Bronchial epithelial cell (primary cell): ENCODE measurements at regions not wholly inside any gene's neighbourhood (a gene's known extent, or its start where the extent isn't known, plus 50 kb on each side); places are given as distances from the start of the nearest gene placed in this dataset.

Source experiments
- DNase-seq: peaks from one replicate; pipeline ENCODE4 v3.0.0-alpha.2; 2010; ENCODE audit warnings: low read depth
- FAIRE-seq: peaks from 2 replicates; lab custom pipeline; 2011; peaks lifted over from hg19 to GRCh38; lab: Jason Lieb, UNC
- H3K27me3 ChIP-seq: 2 replicates; pipeline ENCODE4 v1.5.1; 2011; ENCODE audit warnings: low read length; ENCODE audit not compliant: control insufficient read depth, insufficient read depth
- H3K36me3 ChIP-seq: 2 replicates; pipeline ENCODE4 v1.5.1; 2011; ENCODE audit warnings: low read length; ENCODE audit not compliant: control insufficient read depth, insufficient read depth
- H3K4me3 ChIP-seq: 2 replicates; pipeline ENCODE4 v1.5.1; 2011; ENCODE audit warnings: mild to moderate bottlenecking, low read depth, low read length, control low read depth
- CTCF ChIP-seq: IDR thresholded peaks from 2 replicates; pipeline ENCODE4 v1.5.1; 2011; ENCODE audit warnings: mild to moderate bottlenecking, moderate library complexity, low read length, control low read depth, inconsistent platforms; ENCODE audit not compliant: insufficient read depth, severe bottlenecking

- H3K4me3 ChIP-seq, result no peak overlapping the region
- no peaks in the 10 kb centered on the region for H3K36me3 ChIP-seq
- DNase-seq (no peak), FAIRE-seq (no peak)
- no peak for TF ChIP-seq CTCF
- H3K27me3 ChIP-seq, result no peaks in the 10 kb centered on the region
Observed at GRCh38 chr2:126771094-126771493, 115.1 kb downstream of the GYPC start.

GRCh38 chr2:126771501-126772195 lies 115.7 kb downstream of the GYPC start:
- DNase-seq (no peak), FAIRE-seq (no peak)
- no peak for TF ChIP-seq CTCF
- Histone ChIP-seq H3K4me3 (no peak overlapping the region), H3K27me3 (no peaks in the 10 kb centered on the region), H3K36me3 (no peaks in the 10 kb centered on the region)

GRCh38 chr2:126774290-126774689 lies 118.3 kb downstream of the GYPC start:
- no peaks in the 10 kb centered on the region for H3K36me3 ChIP-seq
- no peak overlapping the region for H3K4me3 ChIP-seq
- FAIRE-seq, result peak; percentile 81
- DNase-seq, result no peak
- H3K27me3 ChIP-seq, result no peaks in the 10 kb centered on the region
- TF ChIP-seq CTCF, result no peak

GRCh38 chr2:126774761-126775160 lies 118.8 kb downstream of the GYPC start:
- Histone ChIP-seq H3K36me3 (no peaks in the 10 kb centered on the region), H3K27me3 (no peaks in the 10 kb centered on the region), H3K4me3 (no peak overlapping the region)
- DNase-seq, result no peak
- TF ChIP-seq CTCF, result no peak
- FAIRE-seq, result peak; percentile 32

GRCh38 chr2:126775300-126775985 lies 119.5 kb downstream of the GYPC start:
- DNase-seq (no peak), FAIRE-seq (no peak)
- Histone ChIP-seq H3K4me3 (no peak overlapping the region), H3K27me3 (no peaks in the 10 kb centered on the region), H3K36me3 (no peaks in the 10 kb centered on the region)
- TF ChIP-seq CTCF, result no peak
